ENCODE measurements at regions not wholly inside any gene's neighbourhood (a gene's known extent, or its start where the extent isn't known, plus 50 kb on each side); places are given as distances from the start of the nearest gene placed in this dataset.

GRCh38 chr9:100670719-100671118 lies 92.8 kb downstream of the CAVIN4 start:
- Histone ChIP-seq H3K79me2 (ENCODE audit: insufficient read depth, low read length) (no peaks in the 10 kb centered on the region), H3K4me1 (ENCODE audit: insufficient read depth, low read length) (no peaks in the 10 kb centered on the region), H3K9me3 (ENCODE audit: low read length) (no peaks in the 10 kb centered on the region), H4K20me1 (ENCODE audit: insufficient read depth, low read length) (no peaks in the 10 kb centered on the region), H3K4me2 (ENCODE audit: low read depth, low read length) (no peak overlapping the region), H3K9ac (ENCODE audit: insufficient read depth, low read depth, low read length) (no peak overlapping the region), H3K4me3 (replicated peaks in 1 of 3; ENCODE audit: insufficient read depth in 1 of 3, low read depth in 2 of 3, low read length in 3 of 3) (no peak overlapping the region), H3K27me3 (ENCODE audit: control insufficient read depth in 1 of 2, insufficient read depth in 2 of 2, low read length in 2 of 2) (no peaks in the 10 kb centered on the region), H3K27ac (ENCODE audit: extremely low read length, insufficient read depth, low read length) (no peak overlapping the region), H2AFZ (ENCODE audit: low read length) (no peak overlapping the region), H3K36me3 (replicated peaks in 1 of 2; ENCODE audit: control insufficient read depth in 1 of 2, insufficient read depth in 2 of 2, low read length in 2 of 2) (no peaks in the 10 kb centered on the region)
- TF ChIP-seq, protein P1, sequence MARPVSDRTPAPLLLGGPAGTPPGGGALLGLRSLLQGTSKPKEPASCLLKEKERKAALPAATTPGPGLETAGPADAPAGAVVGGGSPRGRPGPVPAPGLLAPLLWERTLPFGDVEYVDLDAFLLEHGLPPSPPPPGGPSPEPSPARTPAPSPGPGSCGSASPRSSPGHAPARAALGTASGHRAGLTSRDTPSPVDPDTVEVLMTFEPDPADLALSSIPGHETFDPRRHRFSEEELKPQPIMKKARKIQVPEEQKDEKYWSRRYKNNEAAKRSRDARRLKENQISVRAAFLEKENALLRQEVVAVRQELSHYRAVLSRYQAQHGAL (CRISPR knock-in tag; IDR thresholded peaks at IDR 0.05; ENCODE audit: not compliant biosample characterization): no peak
- TF ChIP-seq E2F1 (CRISPR knock-in tag; IDR thresholded peaks at IDR 0.05) (no peak), ATAD3A (CRISPR knock-in tag; IDR thresholded peaks at IDR 0.05) (no peak), ZBTB3 (CRISPR knock-in tag; IDR thresholded peaks at IDR 0.05; ENCODE audit: borderline replicate concordance, low read depth) (no peak), ZNF572 (CRISPR knock-in tag; IDR thresholded peaks at IDR 0.05) (no peak), ZZZ3 (CRISPR knock-in tag; IDR thresholded peaks at IDR 0.05; ENCODE audit: borderline replicate concordance) (no peak), ZNF121 (CRISPR knock-in tag; IDR thresholded peaks at IDR 0.05) (no peak), HMG20B (CRISPR knock-in tag; conservative IDR thresholded peaks at IDR 0.05) (no peak), ZNF335 (CRISPR knock-in tag; IDR thresholded peaks at IDR 0.05) (no peak), TBX3 (IDR thresholded peaks at IDR 0.05; ENCODE audit: borderline replicate concordance) (no peak), EHMT2 (IDR thresholded peaks at IDR 0.05; ENCODE audit: borderline replicate concordance, low read depth, low read length) (no peak), MATR3 (CRISPR knock-in tag; IDR thresholded peaks at IDR 0.05) (no peak), ZFP36 (IDR thresholded peaks at IDR 0.05; ENCODE audit: borderline replicate concordance, low read depth, low read length, partially characterized antibody) (no peak), PAX8 (CRISPR knock-in tag; IDR thresholded peaks at IDR 0.05; ENCODE audit: borderline replicate concordance) (no peak)
- TF ChIP-seq, protein P2, sequence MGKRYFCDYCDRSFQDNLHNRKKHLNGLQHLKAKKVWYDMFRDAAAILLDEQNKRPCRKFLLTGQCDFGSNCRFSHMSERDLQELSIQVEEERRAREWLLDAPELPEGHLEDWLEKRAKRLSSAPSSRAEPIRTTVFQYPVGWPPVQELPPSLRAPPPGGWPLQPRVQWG (CRISPR knock-in tag; IDR thresholded peaks at IDR 0.05; ENCODE audit: borderline replicate concordance, low read depth): no peak
- TF ChIP-seq, protein P3, sequence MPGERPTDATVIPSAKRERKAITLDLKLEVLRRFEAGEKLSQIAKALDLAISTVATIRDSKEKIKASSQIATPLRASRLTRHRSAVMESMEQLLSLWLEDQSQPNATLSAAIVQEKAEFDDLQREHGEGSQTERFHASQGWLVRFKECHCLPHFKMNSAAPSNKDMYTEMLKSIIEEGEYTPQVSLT (CRISPR knock-in tag; IDR thresholded peaks at IDR 0.05; ENCODE audit: borderline replicate concordance, low read depth): no peak
- in situ Hi-C loops (cut with HindIII; ENCODE audit: extremely low pct_ligation_motif_present, low pct_unique_long_range_greater_than_20kb): no loop called here
- intact Hi-C loops (cut with micrococcal nuclease; ENCODE audit: unreplicated experiment): no loop called here
- no peak for DNase-seq (ENCODE audit: low spot score)
- ATAC-seq: no peak
- FAIRE-seq: no peak
- no TSS peak for BruUV-seq (replicated peaks)
- WGBS (ENCODE audit: low lambda C conversion rate): 14% methylated on average over 2 of the region's 2 CpGs
- POLR2A ChIA-PET: no interaction called here
- CTCF ChIA-PET (ENCODE audit: low intra/inter-chr PET ratio, low total read pairs): no interaction called here

Measured in HepG2 (cell line).